ENCODE measurements at regions not wholly inside any gene's neighbourhood (a gene's known extent, or its start where the extent isn't known, plus 50 kb on each side); places are given as distances from the start of the nearest gene placed in this dataset.
A peak's percentile ranks its signal among the peaks of the same experiment; 100 is the strongest.

DNA sequence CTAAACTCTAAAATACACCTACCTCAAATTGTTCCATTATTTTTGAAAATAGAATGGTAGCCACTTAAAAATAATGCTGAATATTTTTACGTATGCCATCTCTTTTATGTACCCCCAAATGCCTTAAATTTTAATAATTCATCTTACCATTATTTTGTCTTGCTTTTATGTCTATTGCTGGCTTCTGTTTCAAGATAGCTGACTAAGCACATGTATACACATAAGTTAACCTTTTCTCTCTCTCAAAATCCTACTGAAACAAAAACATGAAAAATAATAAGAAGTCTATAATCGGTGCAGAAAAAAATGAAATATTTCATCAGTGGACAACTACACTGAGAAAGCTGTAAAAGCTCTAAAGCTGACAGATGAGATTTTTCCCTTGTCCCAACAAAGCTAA lies 652.0 kb upstream of the ZNF608 start:
- peaks cover 5% of the 10 kb centered on the region; the same call in 1 of the 2 replicates for H3K9me3 ChIP-seq (ENCODE audit: control insufficient read depth, insufficient read depth, low read depth, low read length)
- CTCF ChIA-PET, result interaction anchor here (0.5 kb wide), 1 partner anchor 960 kb away, joined by 3 read pairs; no protein-coding TSS in a partner anchor
- in situ Hi-C loops (cut with HindIII; ENCODE audit: low pct_unique_long_range_greater_than_20kb, low sequenced_read_pairs), result no loop called here

DNA sequence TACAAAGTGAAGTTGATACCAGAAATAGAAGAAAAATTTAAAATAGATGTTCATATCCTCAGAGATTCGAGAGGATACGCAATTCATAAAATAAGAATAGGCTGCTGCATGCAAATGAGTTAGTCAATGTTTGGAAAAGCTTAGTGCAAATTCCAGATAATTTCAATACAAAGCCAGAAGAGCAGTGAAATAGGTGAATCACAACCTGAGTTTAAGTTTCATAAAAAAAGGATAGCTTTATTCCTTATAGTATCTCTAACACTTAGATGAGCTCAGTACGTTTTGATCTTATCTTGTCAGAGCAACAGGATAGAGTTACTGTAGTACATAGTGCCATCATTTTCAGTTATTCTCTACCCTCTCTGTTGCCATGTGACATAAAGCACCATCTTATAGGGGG lies 653.4 kb upstream of the ZNF608 start:
- no peak for DNase-seq (ENCODE audit: low read depth, low spot score)
- H3K27ac ChIP-seq (ENCODE audit: low read length), result peak overlapping the region; percentile 73; the same call in 1 of the 2 replicates
- in situ Hi-C loops (cut with HindIII; ENCODE audit: low pct_unique_long_range_greater_than_20kb, low sequenced_read_pairs) (no loop called here), intact Hi-C loops (cut with micrococcal nuclease; ENCODE audit: unreplicated experiment) (loop anchor here (10.0 kb wide), 1 partner anchor 745 kb away; no protein-coding TSS in a partner anchor)
- ChIA-PET CTCF (no interaction called here), POLR2A (no interaction called here)
- peaks cover 5% of the 10 kb centered on the region; the same call in 1 of the 2 replicates for H3K4me1 ChIP-seq (ENCODE audit: control insufficient read depth, insufficient read depth, low read length)
- TF ChIP-seq CTCF (IDR thresholded peaks at IDR 0.05) (no peak), SIN3A (IDR thresholded peaks at IDR 0.05; ENCODE audit: borderline replicate concordance, insufficient read depth, low read depth, low read length) (no peak), REST (IDR thresholded peaks at IDR 0.05; ENCODE audit: insufficient read depth in 1 of 2, low read depth in 2 of 2, low read length in 1 of 2) (no peak), POLR2AphosphoS5 (IDR thresholded peaks at IDR 0.05; ENCODE audit: low read depth, low read length) (no peak), TCF7L2 (IDR thresholded peaks at IDR 0.05; ENCODE audit: low read depth, low read length) (no peak)
- H3K4me3 ChIP-seq (ENCODE audit: low read depth in 2 of 2, low read length in 2 of 2), result no peak overlapping the region
- H3K27me3 ChIP-seq (ENCODE audit: control insufficient read depth, insufficient read depth, low read length), result no peaks in the 10 kb centered on the region
- no peaks in the 10 kb centered on the region; the same call in 1 of the 2 replicates for H3K36me3 ChIP-seq (ENCODE audit: control insufficient read depth, insufficient read depth, low read length)
- peaks cover 16% of the 10 kb centered on the region for H3K9me3 ChIP-seq (ENCODE audit: control insufficient read depth, insufficient read depth, low read depth, low read length)
- no TSS peak for BruUV-seq (replicated peaks)
- ATAC-seq, result no peak

More for the DNA sequence above, 652.0 kb upstream of the ZNF608 start:
- intact Hi-C loops (cut with micrococcal nuclease; ENCODE audit: unreplicated experiment), result no loop called here
- POLR2A ChIA-PET, result no interaction called here
- no TSS peak for BruUV-seq (replicated peaks)
- Histone ChIP-seq H3K27me3 (ENCODE audit: control insufficient read depth, insufficient read depth, low read length) (no peaks in the 10 kb centered on the region), H3K4me1 (ENCODE audit: control insufficient read depth, insufficient read depth, low read length) (peaks cover 5% of the 10 kb centered on the region; the same call in 1 of the 2 replicates), H3K27ac (ENCODE audit: low read length) (peak overlapping the region; percentile 39; the same call in 1 of the 2 replicates), H3K36me3 (ENCODE audit: control insufficient read depth, insufficient read depth, low read length) (no peaks in the 10 kb centered on the region; the same call in 1 of the 2 replicates), H3K4me3 (ENCODE audit: low read depth in 2 of 2, low read length in 2 of 2) (no peak overlapping the region)
- DNase-seq (ENCODE audit: low read depth, low spot score), result no peak
- ATAC-seq, result no peak
- no peak for TF ChIP-seq POLR2AphosphoS5 (IDR thresholded peaks at IDR 0.05; ENCODE audit: low read depth, low read length)
- no peak for TF ChIP-seq TCF7L2 (IDR thresholded peaks at IDR 0.05; ENCODE audit: low read depth, low read length)
